ENCODE measurements at regions not wholly inside any gene's neighbourhood (a gene's known extent, or its start where the extent isn't known, plus 50 kb on each side); places are given as distances from the start of the nearest gene placed in this dataset.

- no peak for TF ChIP-seq CTCF (conservative IDR thresholded peaks at IDR 0.05 in 1 of 2, IDR thresholded peaks at IDR 0.05 in 1 of 2; ENCODE audit: low read depth in 1 of 2, low read length in 2 of 2)
- TF ChIP-seq EZH2 (IDR thresholded peaks at IDR 0.05; ENCODE audit: low read length, missing control alignments): no peak
These were observed 696.9 kb downstream of the DNAJB9 start for GRCh38 chr7:109266610-109267009.

Data from fibroblast of lung (primary cell).